IPS DF 4.7 (cell line): ENCODE measurements at regions not wholly inside any gene's neighbourhood (a gene's known extent, or its start where the extent isn't known, plus 50 kb on each side); places are given as distances from the start of the nearest gene placed in this dataset.
"Not testable (repeated sequence)": the region's sequence is repeated elsewhere in the genome, so short reads cannot be mapped to it uniquely, and the experiment has no call there.

Source experiments
- DNase-seq: peaks from one replicate; pipeline ENCODE4 v3.0.0-alpha.2; 2013; ENCODE audit warnings: low spot score; ENCODE audit errors: extremely low read depth

- peak; percentile 33 for DNase-seq
Measured at GRCh38 chr9:7626571-7627029, 173.0 kb downstream of the DMAC1 start.

GRCh38 chr9:7622481-7622880 is 177.1 kb downstream of the DMAC1 start:
- DNase-seq: no peak

GRCh38 chr9:7615344-7615743 is 184.2 kb downstream of the DMAC1 start:
- no peak for DNase-seq

GRCh38 chr9:7613931-7614330 is 185.6 kb downstream of the DMAC1 start:
- no peak for DNase-seq

GRCh38 chr9:7608261-7608660 is 191.3 kb downstream of the DMAC1 start:
- DNase-seq: no peak

GRCh38 chr9:7607421-7607820 is 192.2 kb downstream of the DMAC1 start:
- no peak for DNase-seq

GRCh38 chr9:7606591-7606990 is 193.0 kb downstream of the DMAC1 start:
- no peak for DNase-seq

- no peak for DNase-seq
Measured at GRCh38 chr9:7601739-7602138, 197.8 kb downstream of the DMAC1 start.

GRCh38 chr9:7597716-7598115 is 201.9 kb downstream of the DMAC1 start:
- no peak for DNase-seq

- no peak for DNase-seq
Measured at GRCh38 chr9:7592321-7593316, 207.0 kb downstream of the DMAC1 start.

GRCh38 chr9:7591501-7591900 is 208.1 kb downstream of the DMAC1 start:
- no peak for DNase-seq

- DNase-seq: no peak
Measured at GRCh38 chr9:7580568-7580967, 219.0 kb downstream of the DMAC1 start.

GRCh38 chr9:7579351-7579750 is 220.2 kb downstream of the DMAC1 start:
- DNase-seq: no peak

- DNase-seq: no peak
Measured at GRCh38 chr9:7578951-7579350, 220.6 kb downstream of the DMAC1 start.

GRCh38 chr9:7570107-7570720 is 229.4 kb downstream of the DMAC1 start:
- no peak for DNase-seq

GRCh38 chr9:7567687-7568086 is 231.9 kb downstream of the DMAC1 start:
- DNase-seq: no peak

- no peak for DNase-seq
Measured at GRCh38 chr9:7561527-7562080, 238.0 kb downstream of the DMAC1 start.

- no peak for DNase-seq
Measured at GRCh38 chr9:7560669-7561305, 238.8 kb downstream of the DMAC1 start.

GRCh38 chr9:7554699-7555098 is 244.9 kb downstream of the DMAC1 start:
- DNase-seq: no peak

GRCh38 chr9:7552706-7553105 is 246.9 kb downstream of the DMAC1 start:
- not testable (repeated sequence) for DNase-seq

- DNase-seq: no peak
Measured at GRCh38 chr9:7549249-7549648, 250.3 kb downstream of the DMAC1 start.

GRCh38 chr9:7546261-7546660 is 253.3 kb downstream of the DMAC1 start:
- DNase-seq: no peak
